ENCODE measurements at regions not wholly inside any gene's neighbourhood (a gene's known extent, or its start where the extent isn't known, plus 50 kb on each side); places are given as distances from the start of the nearest gene placed in this dataset.

DNA sequence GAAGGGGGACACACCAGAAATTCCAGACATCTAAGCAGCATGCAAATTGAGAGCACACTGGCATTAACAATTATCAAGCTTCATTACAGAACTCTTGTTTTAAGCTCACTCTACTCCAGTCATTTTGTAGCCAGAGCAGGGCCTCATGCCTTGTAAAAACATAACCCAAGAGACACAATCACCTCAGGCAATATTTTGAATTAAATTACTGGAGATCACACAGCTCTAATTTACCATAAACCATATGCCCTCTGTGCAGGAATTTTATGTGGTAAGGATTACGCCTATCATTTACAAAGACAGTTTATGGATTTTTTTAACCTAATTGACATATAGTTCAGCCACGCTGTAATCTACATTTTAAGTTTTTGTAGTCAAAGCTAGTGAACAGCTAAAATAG, 414.1 kb upstream of the DDI1 start:
- DNase-seq (ENCODE audit: low read depth in 4 of 4, low spot score in 1 of 4), result no peak

GRCh38 chr11:103623933-103624332, 412.5 kb upstream of the DDI1 start:
- DNase-seq (ENCODE audit: low read depth in 4 of 4, low spot score in 1 of 4), result no peak

DNA sequence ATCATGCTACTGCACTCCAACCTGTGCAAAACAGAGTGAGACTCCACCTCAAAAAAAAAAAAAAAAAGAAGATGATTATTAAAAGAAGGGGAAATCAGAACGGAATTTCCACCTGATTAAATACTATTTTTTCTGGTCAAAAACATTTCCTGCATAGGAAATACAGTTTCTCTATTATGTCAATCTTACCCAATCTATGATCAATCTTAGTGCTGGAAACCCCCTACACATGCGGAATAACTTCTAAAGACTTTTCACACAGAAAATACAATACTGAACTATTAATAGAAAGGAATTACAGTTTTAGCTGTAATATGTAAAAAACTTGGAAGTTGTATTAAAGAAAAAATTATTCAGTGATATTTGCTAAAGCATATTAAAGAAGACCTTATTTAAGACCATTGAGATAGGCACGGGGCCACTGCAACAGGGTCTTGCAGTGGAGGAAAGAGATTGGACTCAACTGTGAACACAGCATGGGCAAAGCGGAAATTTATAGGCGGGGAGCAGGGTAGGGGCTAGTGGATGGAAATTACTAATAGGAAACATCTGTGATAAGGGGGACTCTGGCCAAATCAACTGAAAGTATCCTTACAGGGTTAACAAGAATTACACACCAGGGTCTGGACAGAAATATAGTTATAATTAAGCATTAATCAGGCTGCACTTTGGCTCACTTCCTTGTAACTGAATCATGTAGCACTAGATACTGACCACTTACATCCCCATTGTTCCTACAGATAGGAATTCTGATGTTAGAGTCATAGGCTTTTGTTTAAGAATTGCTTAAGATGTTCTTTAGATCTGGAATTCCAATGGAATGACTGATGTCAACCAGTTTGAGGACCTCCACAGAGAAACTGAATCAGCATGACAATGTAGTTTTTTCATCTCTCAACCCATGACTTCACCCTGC, 411.5 kb upstream of the DDI1 start:
- no peak for DNase-seq (ENCODE audit: low read depth in 4 of 4, low spot score in 1 of 4)

DNA sequence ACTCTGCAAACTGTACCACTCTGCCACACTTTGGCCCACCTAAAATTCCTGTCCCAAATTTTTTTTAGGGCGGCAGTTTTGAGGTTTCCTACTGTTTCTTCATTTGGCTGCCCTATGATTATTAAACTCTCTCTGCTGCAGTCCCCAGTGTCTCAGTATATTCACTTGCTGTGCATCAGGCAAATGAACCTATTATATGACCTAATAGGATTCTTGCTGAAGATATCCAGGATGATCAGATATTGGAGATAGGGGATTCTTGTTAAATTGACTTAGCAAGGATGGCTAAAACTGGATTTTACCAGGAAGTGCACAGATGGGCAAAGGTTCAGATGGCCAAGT, 410.8 kb upstream of the DDI1 start:
- no peak for DNase-seq (ENCODE audit: low read depth in 4 of 4, low spot score in 1 of 4)

GRCh38 chr11:103628121-103628520, 408.3 kb upstream of the DDI1 start:
- DNase-seq (ENCODE audit: low read depth in 4 of 4, low spot score in 1 of 4), result no peak

- no peak for DNase-seq (ENCODE audit: low read depth in 4 of 4, low spot score in 1 of 4)
Observed at GRCh38 chr11:103631841-103632240, 404.6 kb upstream of the DDI1 start.

DNA sequence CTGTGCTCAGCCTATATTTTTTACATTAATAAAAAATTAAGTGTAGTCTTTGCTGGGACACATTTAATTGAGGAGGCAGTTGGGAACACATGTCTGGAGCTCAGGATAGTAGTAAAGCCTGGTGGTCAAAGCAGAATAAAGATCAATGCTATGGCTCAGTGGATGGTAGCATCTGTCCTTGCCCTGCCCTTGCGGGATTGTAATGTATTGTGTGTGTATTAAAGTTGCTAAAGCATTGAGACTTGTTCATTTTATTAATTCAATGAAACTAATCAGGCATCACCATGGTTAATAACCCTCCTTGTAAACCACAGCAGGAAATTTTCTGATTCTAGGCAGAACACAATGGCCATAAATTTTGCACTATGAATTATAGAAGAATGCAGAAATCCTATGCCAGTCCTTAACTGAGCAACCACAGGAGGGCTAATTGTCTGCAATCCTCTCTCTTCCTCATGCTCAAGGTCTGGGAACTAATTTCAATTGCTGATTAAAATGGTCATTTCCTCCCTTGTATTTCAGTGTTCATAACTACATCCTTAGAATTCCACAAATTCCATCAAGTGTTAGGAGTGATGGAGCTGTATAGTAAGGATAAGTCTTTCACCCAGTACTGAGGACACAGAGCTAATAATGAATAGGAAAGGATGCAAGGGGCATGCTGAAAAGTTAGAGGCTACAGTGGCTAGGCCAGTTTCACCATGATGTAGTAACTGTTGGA, 403.2 kb upstream of the DDI1 start:
- DNase-seq (ENCODE audit: low read depth in 4 of 4, low spot score in 1 of 4), result no peak

DNA sequence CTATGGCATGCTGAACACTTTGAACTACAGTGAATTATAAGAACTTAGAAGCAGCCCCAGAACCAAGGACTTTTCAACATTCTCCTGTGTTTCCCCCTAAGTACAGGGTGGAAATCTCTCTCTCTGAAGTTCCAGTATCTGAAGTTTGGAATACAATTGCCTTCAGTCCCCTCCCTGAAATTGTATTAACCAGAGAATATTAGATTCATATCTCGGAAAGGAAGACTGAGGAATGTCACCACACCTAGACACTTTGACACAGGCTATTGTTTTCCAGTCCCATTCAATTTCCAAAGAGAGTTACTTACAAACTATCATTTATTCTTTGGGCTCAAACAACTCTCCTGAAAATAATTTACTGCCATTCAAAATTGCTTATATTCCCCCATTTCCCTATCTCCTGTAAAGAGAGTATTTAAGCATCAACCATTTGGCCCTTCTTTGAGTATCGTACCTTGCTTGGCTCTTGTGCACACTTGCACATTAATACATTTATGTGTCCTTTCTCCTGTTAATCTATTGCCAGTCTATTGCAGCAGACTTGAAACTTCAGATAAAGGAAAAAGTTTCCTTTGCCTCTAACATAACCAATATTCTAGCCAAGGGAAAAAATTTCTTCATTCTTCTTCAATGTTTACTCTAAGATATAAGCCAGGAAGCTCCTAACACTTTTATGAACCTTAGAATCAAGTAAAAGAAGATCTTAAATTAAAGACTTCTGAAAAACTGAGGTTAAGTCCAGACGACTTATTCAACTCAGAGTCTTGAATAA, 402.4 kb upstream of the DDI1 start:
- no peak for DNase-seq (ENCODE audit: low read depth in 4 of 4, low spot score in 1 of 4)

- no peak for DNase-seq (ENCODE audit: low read depth in 4 of 4, low spot score in 1 of 4)
Observed at GRCh38 chr11:103636232-103636631, 400.2 kb upstream of the DDI1 start.

GRCh38 chr11:103637295-103637694, 399.1 kb upstream of the DDI1 start:
- no peak for DNase-seq (ENCODE audit: low read depth in 4 of 4, low spot score in 1 of 4)

DNA sequence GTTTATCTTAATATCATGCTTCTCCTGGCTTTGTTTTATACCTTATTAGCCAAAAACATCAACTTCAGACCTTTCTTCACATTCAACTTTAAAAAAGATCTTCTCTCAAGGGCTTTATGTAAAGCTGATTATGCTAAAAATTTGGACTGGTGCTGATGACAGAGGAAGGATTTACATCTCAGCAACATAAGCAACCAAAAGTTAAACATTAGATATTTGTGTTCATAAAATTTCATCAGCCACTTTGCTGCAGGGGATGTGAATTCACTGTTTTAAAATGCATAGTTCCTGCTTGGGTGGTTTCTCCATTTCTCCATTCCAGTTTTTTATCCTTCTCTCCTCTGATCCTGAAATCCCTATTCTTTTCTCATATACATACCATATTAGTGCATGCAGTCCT, 398.6 kb upstream of the DDI1 start:
- no peak for DNase-seq (ENCODE audit: low read depth in 4 of 4, low spot score in 1 of 4)

DNA sequence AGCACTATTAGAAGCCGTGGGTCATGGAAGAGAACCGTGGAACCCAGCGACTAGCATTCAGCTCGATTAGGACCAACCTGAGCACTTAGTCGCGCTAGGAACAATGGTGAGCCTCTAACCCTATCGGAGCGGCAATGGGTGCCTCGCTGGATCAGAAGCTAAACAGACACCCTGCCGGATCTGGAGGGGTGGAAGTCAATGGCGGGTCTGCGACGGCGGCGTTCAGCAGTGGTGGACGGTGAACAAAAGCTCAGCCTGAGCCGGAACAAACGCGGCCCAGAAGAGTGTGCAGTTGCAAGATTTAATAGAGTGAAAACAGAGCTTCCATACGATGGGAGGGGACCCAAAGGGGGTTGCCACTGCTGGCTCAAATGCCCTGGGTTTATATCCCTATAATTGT, 391.8 kb upstream of the DDI1 start:
- no peak for DNase-seq (ENCODE audit: low read depth in 4 of 4, low spot score in 1 of 4)

DNA sequence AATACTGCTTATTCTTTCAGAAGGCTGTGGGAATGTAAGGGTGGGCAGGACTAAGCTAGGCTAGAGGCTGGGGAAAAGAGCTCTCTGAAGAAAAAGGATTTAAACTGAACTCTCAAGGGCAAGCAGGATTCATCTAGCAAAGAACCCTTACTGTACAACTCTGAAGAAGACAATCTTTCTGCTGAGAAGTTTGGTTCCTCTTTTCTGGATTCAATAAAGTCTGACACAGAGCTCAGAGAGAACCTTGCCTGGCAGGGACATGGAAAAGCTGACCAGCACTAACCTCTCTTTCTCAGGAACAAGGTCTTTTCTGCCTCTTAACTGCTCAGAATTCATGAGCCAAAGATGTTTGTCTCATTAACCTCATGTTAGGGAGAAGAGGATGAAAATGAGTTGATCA, 388.4 kb upstream of the DDI1 start:
- DNase-seq (ENCODE audit: low read depth in 4 of 4, low spot score in 1 of 4), result no peak

GRCh38 chr11:103648670-103649400, 387.6 kb upstream of the DDI1 start:
- DNase-seq (ENCODE audit: low read depth in 4 of 4, low spot score in 1 of 4), result no peak

DNA sequence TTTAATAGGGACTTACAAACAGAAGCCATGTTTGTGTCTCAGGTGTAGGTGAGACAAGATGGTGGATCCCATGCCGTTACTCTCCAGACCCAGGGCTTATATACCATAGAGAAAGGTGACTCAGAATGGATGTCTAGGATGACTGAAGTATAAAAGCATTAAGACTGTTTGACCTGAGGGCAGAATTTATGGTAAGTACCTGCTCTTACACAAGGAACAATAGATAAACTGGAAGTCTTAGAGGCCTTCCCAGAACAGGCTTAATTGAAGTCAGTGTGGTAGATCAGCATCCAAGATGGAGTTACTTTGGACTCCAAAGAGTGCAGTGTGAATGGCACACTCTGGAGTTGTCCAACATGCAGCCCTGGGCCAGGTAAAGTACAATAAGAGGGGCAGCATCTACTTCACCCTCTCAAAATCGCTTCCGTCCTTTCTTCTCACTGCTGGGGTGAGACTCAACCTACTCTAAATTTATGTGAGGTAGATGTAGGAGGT, 387.0 kb upstream of the DDI1 start:
- DNase-seq (ENCODE audit: low read depth in 4 of 4, low spot score in 1 of 4), result no peak

GRCh38 chr11:103650330-103650729, 386.1 kb upstream of the DDI1 start:
- DNase-seq (ENCODE audit: low read depth in 4 of 4, low spot score in 1 of 4), result no peak

- no peak for DNase-seq (ENCODE audit: low read depth in 4 of 4, low spot score in 1 of 4)
Observed at GRCh38 chr11:103651341-103651998, 385.0 kb upstream of the DDI1 start.

GRCh38 chr11:103652013-103652412, 384.4 kb upstream of the DDI1 start:
- no peak for DNase-seq (ENCODE audit: low read depth in 4 of 4, low spot score in 1 of 4)

DNA sequence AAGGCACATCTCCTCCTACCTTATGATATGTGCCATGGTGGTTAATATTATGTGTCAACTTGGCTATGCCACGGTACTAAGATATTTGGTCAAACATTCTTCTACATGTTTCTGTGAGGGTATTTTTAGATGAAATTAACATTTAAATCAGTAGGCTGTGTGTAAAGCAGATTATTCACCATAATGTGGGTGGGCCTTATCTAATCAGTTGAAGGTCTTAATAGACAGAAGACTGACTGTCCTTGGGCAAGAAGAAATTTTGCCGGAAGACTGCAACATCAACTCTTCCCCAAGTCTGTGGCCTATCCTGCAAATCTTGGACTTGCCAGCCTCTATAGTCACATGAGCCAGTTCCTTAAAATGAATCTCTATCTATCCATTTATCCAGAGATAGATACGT, 380.1 kb upstream of the DDI1 start:
- DNase-seq (ENCODE audit: low read depth in 4 of 4, low spot score in 1 of 4), result no peak

- DNase-seq (ENCODE audit: low read depth in 4 of 4, low spot score in 1 of 4), result no peak
Observed at GRCh38 chr11:103659206-103659618, 377.2 kb upstream of the DDI1 start.

Data from stimulated activated CD4-positive, alpha-beta T cell treated with anti-CD3 and anti-CD28 coated beads, Interleukin-1b, Interleukin-23, amount 100 ng/mL, for 24 hours (primary cell).